ENCODE measurements at regions not wholly inside any gene's neighbourhood (a gene's known extent, or its start where the extent isn't known, plus 50 kb on each side); places are given as distances from the start of the nearest gene placed in this dataset.

DNA sequence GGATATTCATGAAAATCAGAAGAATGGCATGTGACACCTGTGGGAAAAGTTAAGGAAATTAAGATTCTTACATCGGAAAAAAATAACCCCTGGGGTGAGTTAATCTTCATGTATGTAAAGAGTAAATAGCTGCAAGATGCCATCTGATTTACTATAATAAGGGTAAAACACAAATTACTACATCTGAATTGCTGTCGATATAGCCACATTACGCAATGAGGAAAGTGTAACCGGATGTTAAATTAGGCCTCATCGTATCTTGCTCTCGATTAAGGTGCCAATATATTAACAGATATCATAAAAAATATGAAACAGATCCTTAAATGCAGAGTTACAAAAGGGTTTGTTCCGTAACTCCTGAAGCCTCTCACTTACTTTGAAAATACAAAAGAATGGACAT is 87.4 kb upstream of the ID4 start:
- DNase-seq = no peak

DNA sequence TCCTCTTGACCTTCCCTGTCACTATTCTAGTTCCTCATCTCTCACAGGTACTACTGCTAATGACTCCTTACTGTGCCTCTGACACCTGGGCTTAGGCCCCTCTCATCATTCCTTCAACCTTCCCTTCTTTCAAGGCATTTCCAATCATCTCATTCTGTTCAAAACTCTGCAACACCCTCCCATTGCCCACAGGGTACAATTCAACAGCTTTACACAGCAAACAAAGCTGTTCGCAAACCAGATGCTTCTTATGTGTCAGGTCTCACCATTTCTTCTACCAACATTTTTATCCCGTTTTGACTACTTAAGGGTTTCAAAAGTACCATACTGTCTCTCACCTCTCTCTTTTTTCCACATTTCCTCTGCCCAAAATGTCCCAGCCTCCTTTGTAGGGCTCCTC is 84.4 kb upstream of the ID4 start:
- no peak for DNase-seq

DNA sequence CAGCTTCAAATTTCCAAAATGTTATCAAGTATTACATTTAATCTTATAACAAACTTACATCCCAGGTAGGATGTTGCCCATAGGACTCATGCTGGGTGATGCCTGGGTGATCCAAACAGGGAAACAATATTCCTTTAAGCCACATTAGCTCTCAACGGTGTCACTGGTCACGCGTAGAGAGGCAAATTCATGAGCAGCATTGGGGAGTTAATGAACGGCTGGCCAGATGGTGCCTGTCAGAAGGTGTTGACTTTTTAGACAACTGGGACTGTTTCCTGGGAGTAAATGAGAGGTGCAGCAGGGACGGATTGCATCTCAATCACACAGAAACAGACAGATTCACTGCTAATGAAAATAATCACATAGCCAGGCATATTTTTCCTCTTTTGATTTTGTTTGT is 83.3 kb upstream of the ID4 start:
- DNase-seq = no peak

DNA sequence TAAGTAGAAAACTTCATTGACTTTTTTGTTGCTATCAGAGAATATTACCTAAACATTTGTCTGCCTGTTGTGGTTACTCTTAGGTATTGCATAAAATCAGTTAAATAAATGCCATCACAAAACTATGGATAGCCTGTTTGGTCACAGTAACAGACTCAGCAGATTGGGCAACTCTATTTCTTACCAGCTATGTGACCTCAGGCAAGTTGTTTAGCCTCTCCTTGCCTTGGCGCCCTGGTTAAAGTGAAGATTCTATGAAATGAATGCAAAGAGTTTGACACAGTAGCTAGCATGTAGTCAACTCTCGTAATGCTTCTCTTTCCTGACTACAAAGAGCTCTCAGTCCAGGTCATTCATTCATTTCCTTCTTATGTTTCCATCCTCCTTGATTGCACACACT is 82.5 kb upstream of the ID4 start:
- no peak for DNase-seq

DNA sequence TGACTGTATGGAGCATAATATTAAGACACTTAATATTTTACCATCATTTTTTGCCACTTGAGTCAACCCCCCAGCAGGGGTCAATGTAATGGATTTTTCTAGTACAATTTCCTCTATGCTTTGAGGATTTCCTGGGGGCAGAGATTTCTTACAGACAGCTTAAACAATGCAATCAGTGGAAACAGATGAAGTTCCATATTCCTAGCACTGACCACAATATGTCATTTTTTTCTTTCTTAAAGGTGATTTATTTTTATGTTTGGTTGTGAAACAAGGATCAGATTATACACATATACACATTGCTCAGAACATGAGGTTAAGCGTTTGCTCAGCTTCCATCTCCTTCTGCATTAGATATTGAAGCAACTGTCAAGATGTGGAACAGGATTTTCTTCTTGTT is 82.0 kb upstream of the ID4 start:
- no peak for DNase-seq

DNA sequence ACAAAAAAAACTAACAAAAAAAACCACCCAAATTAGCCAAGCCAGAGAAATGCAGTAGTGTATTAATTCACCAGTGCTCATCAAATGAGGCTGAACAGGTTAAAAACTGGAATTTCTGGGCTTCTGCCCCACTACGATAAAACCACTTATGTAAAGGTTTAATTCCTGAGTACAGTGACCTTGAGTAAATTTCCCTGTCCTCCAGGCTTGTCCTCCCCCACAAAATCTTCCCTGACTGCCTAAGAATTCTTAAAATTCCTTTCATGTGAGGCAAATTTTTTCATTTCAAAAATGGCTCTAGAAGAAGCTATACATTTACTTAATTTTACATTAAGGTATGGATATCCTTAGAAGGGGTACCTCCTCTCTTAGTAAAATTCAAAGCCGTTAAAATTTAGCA is 80.1 kb upstream of the ID4 start:
- no peak for DNase-seq

DNA sequence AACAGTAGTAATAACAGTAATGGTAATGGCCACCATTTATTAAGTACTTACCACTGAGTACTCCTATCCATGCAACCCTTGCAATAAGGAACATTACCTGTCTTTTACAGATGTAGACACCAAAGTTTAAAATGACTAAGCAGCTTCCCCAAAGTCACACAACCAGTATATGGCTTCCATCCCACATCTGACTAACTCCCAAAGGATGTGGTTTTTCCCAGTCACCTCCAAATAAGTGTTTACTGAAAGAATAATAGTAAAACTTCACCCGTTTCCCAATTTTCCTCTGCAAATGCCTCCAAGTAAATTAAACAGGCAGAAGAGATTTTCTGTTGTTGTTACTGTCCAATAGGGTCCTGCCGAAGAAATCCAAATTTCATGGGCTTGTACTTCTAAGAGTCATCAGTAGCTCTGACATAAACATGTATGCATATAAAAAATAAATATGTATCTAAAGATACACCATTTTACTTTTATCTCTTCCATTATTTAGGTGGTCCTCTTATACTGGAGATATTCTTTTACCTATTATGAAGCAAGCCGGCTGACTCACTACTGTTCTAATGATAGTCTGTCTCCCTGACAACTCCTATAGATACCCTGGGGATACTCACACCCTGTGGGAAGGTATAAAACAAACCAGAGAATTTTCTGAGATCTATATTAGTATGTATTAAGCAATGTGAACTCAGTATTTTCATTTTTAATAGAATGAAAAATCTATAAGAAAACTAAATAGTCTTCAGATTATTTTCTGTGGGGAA is 77.9 kb upstream of the ID4 start:
- no peak for DNase-seq

DNA sequence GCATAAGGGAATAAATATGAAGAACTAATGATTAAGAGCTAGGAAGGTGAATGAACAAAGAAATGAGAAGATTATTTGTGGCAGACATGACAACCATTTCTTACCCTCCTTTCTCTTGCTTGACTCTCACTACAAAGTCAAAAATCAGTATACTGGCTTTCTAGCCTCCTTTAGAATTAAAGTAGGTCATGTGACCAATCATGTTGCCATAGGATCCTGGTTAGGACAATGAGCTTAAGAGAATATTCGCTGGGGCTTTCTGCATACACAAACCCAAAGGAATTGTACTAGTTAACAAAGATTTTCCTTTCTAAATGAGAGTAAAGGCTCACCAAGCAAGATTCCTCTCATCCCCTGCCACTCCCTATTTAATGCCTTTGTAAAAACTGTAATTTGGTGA is 76.0 kb upstream of the ID4 start:
- DNase-seq = no peak

DNA sequence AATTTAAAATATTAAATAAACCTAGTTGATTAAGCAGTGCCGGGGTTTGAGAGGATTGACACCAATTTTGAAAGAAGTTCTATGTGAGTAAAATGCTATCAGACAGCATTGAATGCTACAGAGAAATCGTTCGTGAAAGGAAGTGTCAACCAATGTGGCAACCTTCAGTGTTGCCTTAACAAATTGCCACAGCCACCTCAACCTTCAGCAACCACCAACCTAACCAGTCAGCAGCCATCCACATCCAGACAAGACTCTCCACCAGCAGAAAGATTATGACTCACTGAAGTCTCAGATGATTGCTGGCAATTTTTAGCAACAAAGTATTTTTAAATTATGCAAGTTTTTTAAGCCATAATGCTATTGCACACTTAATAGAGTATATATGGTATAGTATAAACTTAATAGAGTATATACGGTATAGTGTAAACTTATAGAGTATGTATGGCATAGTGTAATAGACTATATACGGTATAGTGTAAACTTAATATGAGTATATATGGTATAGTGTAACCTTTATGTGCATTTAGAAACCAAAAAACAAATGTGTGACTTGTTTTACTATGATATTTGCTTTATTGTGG is 65.3 kb upstream of the ID4 start:
- DNase-seq = no peak

DNA sequence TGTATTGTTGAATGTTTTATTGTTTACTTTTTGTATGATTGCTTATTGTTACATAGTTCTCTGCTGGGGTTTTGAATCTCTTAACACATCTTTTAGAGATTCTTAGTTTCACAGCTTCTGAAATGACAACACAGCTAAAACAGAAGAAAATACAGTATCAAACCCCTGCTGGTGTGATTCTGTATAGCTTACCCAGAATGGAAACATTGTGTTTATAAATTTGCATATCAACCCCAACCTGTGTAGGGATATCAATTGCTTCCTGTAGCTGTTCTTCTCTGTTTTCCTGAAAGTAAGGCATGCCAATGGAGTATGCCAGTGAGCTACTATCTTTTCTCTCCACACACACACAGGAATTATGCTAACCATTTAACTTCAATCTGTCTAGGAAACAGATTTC is 64.3 kb upstream of the ID4 start:
- DNase-seq = no peak

DNA sequence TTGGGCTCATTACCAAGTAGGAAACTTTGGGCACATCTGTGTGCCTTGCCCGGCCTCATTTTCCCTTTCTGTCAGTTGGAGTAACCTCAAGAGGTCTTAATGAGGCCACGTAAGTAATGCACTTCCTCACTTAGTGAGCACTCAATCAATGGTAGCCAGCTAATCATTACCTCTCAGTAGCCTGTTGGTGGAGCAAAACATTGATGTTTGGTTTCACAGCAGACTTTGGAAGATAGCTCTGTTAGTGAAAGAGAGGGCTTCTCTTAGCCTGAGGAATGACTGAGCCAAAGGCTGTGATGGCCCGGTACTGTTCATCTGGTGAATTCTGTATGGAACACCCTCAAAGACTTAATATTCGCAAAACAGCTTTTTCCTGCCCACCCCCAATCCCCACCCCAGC is 55.9 kb upstream of the ID4 start:
- no peak for DNase-seq

DNA sequence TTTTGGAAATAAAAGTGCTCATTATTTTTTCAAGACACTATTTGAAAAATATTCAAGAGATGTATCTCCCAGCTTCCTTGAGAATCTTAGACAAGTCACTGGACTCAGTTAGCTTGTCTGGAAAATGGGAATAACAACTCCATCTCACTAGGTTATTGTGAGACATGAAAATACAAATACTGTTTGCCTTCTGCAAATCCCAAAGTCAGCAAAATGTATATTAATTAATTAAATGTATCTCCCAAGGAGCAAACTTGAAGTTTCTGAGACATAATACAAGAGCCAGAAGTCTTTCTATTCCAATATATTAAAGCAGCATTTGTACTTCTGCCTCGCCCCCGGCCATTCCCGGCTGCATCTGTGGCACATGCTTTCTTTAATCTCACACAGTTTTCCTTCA is 54.6 kb upstream of the ID4 start:
- DNase-seq = no peak

All from muscle of arm (tissue), 1 donor.